ENCODE measurements at regions not wholly inside any gene's neighbourhood (a gene's known extent, or its start where the extent isn't known, plus 50 kb on each side); places are given as distances from the start of the nearest gene placed in this dataset.

DNA sequence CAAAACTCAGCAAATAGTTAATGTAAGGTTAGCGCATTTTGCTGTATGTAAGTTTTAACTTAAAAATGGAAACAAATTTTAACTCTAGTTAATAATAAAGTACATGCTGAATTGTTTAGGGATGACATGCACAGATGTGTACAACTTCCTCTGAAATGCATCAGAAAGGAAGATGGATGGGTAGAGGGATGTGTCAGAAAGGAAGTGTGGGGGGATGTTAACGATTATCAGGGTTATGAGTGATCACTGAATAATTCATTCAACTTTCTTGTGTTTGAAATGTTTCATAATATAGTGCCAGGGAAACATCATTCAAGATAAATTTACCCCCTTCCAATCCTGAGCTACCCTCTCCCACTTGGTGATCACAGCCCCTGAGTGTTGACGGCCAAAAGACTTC is 87.6 kb downstream of the FOXA2 start:
- ATAC-seq, result no peak
- WGBS, 2 donors (ENCODE audit: low coverage in 1 of 2), result 43% methylated on average over 2 to 3 of the region's 3 CpGs
- Histone ChIP-seq H3K4me1 (no peaks in the 10 kb centered on the region), H3K4me3 (no peak overlapping the region), H3K36me3 (no peaks in the 10 kb centered on the region), H3K9me3 (no peaks in the 10 kb centered on the region), H3K27me3 (peaks cover under 1% of the 10 kb centered on the region), H3K27ac (no peak overlapping the region)
- TF ChIP-seq POLR2AphosphoS5 (IDR thresholded peaks at IDR 0.05) (no peak), POLR2A (IDR thresholded peaks at IDR 0.05) (no peak), EP300 (IDR thresholded peaks at IDR 0.05) (no peak)
- TF ChIP-seq, protein P1, sequence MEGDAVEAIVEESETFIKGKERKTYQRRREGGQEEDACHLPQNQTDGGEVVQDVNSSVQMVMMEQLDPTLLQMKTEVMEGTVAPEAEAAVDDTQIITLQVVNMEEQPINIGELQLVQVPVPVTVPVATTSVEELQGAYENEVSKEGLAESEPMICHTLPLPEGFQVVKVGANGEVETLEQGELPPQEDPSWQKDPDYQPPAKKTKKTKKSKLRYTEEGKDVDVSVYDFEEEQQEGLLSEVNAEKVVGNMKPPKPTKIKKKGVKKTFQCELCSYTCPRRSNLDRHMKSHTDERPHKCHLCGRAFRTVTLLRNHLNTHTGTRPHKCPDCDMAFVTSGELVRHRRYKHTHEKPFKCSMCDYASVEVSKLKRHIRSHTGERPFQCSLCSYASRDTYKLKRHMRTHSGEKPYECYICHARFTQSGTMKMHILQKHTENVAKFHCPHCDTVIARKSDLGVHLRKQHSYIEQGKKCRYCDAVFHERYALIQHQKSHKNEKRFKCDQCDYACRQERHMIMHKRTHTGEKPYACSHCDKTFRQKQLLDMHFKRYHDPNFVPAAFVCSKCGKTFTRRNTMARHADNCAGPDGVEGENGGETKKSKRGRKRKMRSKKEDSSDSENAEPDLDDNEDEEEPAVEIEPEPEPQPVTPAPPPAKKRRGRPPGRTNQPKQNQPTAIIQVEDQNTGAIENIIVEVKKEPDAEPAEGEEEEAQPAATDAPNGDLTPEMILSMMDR (IDR thresholded peaks at IDR 0.05), result no peak

DNA sequence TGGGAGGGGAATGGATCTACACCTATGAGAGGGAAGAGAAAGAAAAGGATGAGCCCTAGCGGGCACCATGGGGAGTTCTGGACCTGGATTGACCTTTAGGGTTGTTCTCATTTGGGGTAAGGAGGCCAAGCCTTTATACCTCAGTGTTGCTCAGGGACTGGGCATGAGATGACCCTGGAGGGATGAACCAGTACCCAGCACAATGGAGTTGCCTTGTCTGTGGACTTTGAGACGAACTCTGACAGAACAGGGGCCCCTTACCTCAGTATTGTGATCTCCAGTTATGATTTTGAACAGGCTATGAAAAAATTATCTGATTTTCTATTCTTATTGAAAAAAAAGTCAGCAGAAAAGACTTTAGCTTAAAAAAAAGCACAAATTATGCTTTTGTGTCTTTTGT is 88.6 kb downstream of the FOXA2 start:
- 60 to 79% methylated on average over 2 of the region's 2 CpGs for WGBS, 2 donors (ENCODE audit: low coverage in 1 of 2)
- no peaks in the 10 kb centered on the region for H3K4me1 ChIP-seq
- peaks cover 5% of the 10 kb centered on the region for H3K27me3 ChIP-seq
- no peaks in the 10 kb centered on the region for H3K9me3 ChIP-seq
- H3K4me3 ChIP-seq, result no peak overlapping the region
- no peaks in the 10 kb centered on the region for H3K36me3 ChIP-seq
- TF ChIP-seq POLR2A (IDR thresholded peaks at IDR 0.05), result no peak
- TF ChIP-seq EP300 (IDR thresholded peaks at IDR 0.05), result no peak
- TF ChIP-seq POLR2AphosphoS5 (IDR thresholded peaks at IDR 0.05), result no peak
- TF ChIP-seq, protein P1 (IDR thresholded peaks at IDR 0.05), result no peak
- no peak overlapping the region for H3K27ac ChIP-seq
- ATAC-seq, result no peak

DNA sequence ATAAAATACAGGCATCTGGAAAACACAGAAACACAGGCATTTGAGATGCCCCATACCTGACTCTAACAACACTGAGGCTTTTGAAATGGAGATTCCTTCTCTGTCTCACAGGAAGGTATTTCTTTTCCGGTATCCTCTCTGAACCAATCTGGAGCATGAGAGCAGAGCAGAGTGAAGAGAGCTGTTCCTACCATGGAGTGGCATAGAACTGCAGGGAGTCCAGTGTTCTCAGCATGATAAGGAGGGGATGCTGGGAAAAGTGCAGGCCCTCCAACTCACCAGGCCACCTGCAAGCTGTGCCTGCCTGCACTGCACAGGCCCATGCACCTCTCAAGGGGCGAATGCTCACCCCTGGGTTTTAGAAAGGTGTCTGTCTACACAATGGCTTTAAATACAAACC is 89.2 kb downstream of the FOXA2 start:
- Histone ChIP-seq H3K9me3 (no peaks in the 10 kb centered on the region), H3K27me3 (peaks cover 12% of the 10 kb centered on the region), H3K4me1 (no peaks in the 10 kb centered on the region), H3K27ac (no peak overlapping the region), H3K4me3 (no peak overlapping the region), H3K36me3 (no peaks in the 10 kb centered on the region)
- WGBS, 2 donors (ENCODE audit: low coverage in 1 of 2), result 63 to 67% methylated on average over 1 of the region's 2 CpGs
- TF ChIP-seq POLR2A (IDR thresholded peaks at IDR 0.05) (no peak), EP300 (IDR thresholded peaks at IDR 0.05) (no peak), POLR2AphosphoS5 (IDR thresholded peaks at IDR 0.05) (no peak)
- TF ChIP-seq, protein P1 (IDR thresholded peaks at IDR 0.05), result no peak
- ATAC-seq, result no peak

DNA sequence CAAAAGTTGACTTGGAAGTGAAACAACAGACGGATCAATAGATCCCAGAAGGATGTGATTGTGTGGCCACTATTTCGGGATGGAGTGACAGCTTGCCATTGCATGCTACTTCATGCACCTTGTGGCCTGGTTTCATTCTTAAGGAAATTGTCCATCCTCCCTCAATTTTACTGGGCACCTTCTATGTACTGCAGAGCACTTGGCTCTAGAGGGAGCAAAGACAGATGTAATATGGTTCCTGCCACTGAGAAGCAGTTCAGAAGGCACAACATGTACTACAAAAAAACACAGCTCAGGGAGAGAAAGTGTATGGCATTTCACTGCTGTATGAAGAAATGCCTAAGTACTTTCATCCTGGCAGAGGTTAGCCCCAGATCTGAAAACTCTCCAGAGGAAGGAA is 91.9 kb downstream of the FOXA2 start:
- H3K27ac ChIP-seq, result no peak overlapping the region
- ATAC-seq, result no peak
- no peaks in the 10 kb centered on the region for H3K9me3 ChIP-seq
- H3K36me3 ChIP-seq, result no peaks in the 10 kb centered on the region
- H3K27me3 ChIP-seq, result peaks cover 24% of the 10 kb centered on the region
- no peak overlapping the region for H3K4me3 ChIP-seq
- 68 to 100% methylated on average over 1 to 2 of the region's 2 CpGs for WGBS, 2 donors (ENCODE audit: low coverage in 1 of 2)
- TF ChIP-seq POLR2A (IDR thresholded peaks at IDR 0.05) (no peak), EP300 (IDR thresholded peaks at IDR 0.05) (no peak), POLR2AphosphoS5 (IDR thresholded peaks at IDR 0.05) (no peak)
- TF ChIP-seq, protein P1 (IDR thresholded peaks at IDR 0.05), result no peak
- H3K4me1 ChIP-seq, result no peaks in the 10 kb centered on the region

DNA sequence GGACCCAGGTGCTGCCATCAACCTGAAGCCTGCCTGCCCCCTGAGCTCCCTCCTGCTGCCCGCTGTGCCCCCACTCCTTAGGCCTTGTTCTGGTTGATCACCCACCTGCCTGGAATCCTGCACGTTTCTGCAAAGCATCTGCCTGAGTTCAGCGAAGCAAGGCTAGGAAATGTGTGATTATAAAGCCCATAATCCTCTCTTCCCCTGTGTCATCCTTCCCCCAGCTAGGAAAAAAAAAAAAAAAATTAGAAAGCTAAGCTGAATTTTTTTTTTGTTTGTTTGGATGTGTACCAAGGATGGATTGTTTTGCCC is 93.2 kb downstream of the FOXA2 start:
- no peak overlapping the region for H3K27ac ChIP-seq
- H3K27me3 ChIP-seq, result peaks cover 24% of the 10 kb centered on the region
- TF ChIP-seq, protein P1 (IDR thresholded peaks at IDR 0.05), result no peak
- TF ChIP-seq POLR2AphosphoS5 (IDR thresholded peaks at IDR 0.05) (no peak), POLR2A (IDR thresholded peaks at IDR 0.05) (no peak)
- H3K4me1 ChIP-seq, result no peaks in the 10 kb centered on the region
- no peak for ATAC-seq
- no peak overlapping the region for H3K4me3 ChIP-seq
- whole genome bisulfite sequencing, 2 donors (ENCODE audit: low coverage in 1 of 2), result 54 to 83% methylated on average over 1 to 2 of the region's 3 CpGs
- no peaks in the 10 kb centered on the region for H3K36me3 ChIP-seq
- no peaks in the 10 kb centered on the region for H3K9me3 ChIP-seq
